H9 (cell line): ENCODE measurements at regions not wholly inside any gene's neighbourhood (a gene's known extent, or its start where the extent isn't known, plus 50 kb on each side); places are given as distances from the start of the nearest gene placed in this dataset.
"Not testable (repeated sequence)": the region's sequence is repeated elsewhere in the genome, so short reads cannot be mapped to it uniquely, and the experiment has no call there.

Source experiments
- DNase-seq: peaks from one replicate; pipeline ENCODE4 v3.0.0-alpha.2; 2017
- H2AFZ ChIP-seq: one replicate; pipeline ENCODE4 v1.6.1; 2013; ENCODE audit warnings: mild to moderate bottlenecking, low read length, control low read depth, moderate library complexity
- H2AK5ac ChIP-seq: 2 replicates; pipeline ENCODE4 v1.6.1; 2013; ENCODE audit warnings: low read length, control low read depth, mixed read lengths; ENCODE audit not compliant: insufficient read length
- H2BK120ac ChIP-seq: one replicate; pipeline ENCODE4 v1.6.1; 2013; ENCODE audit warnings: low read depth, mild to moderate bottlenecking, low read length, control low read depth, inconsistent platforms; ENCODE audit not compliant: poor library complexity, severe bottlenecking
- H2BK12ac ChIP-seq: 2 replicates; pipeline ENCODE4 v1.6.1; 2013; ENCODE audit warnings: low read length, control low read depth, mixed read lengths, low read depth; ENCODE audit not compliant: insufficient read length
- H2BK15ac ChIP-seq: 2 replicates; pipeline ENCODE4 v1.6.1; 2013; ENCODE audit warnings: low read depth, low read length, control low read depth
- H2BK20ac ChIP-seq: one replicate; pipeline ENCODE4 v1.6.1; 2013; ENCODE audit warnings: low read depth, mild to moderate bottlenecking, low read length, control low read depth, inconsistent platforms; ENCODE audit not compliant: poor library complexity, severe bottlenecking
- H2BK5ac ChIP-seq: 2 replicates; pipeline ENCODE4 v1.6.1; 2013; ENCODE audit warnings: low read length, control low read depth, mixed read lengths; ENCODE audit not compliant: insufficient read length
- H3K14ac ChIP-seq: 2 replicates; pipeline ENCODE4 v1.6.1; 2013; ENCODE audit warnings: low read length, control low read depth; ENCODE audit not compliant: insufficient read depth
- H3K18ac ChIP-seq: 2 replicates; pipeline ENCODE4 v1.6.1; 2013; ENCODE audit warnings: low read depth, mild to moderate bottlenecking, mixed read lengths, low read length, control low read depth; ENCODE audit not compliant: insufficient read length
- H3K23ac ChIP-seq: 2 replicates; pipeline ENCODE4 v1.6.1; 2013; ENCODE audit warnings: low read length, control low read depth, mixed read lengths, low read depth; ENCODE audit not compliant: insufficient read length
- H3K23me2 ChIP-seq: 2 replicates; pipeline ENCODE4 v1.6.1; 2013; ENCODE audit warnings: low read depth, mild to moderate bottlenecking, mixed read lengths, low read length, control low read depth; ENCODE audit not compliant: insufficient read length, poor library complexity, severe bottlenecking
- H3K27ac ChIP-seq: 2 replicates; pipeline ENCODE4 v1.5.1; 2013; ENCODE audit warnings: low read length, control low read depth, mixed read lengths, low read depth; ENCODE audit not compliant: insufficient read length
- H3K27me3 ChIP-seq: 2 replicates; pipeline ENCODE4 v1.6.1; 2013; ENCODE audit warnings: low read length, control low read depth, inconsistent platforms; ENCODE audit not compliant: insufficient read depth
- H3K4ac ChIP-seq: 2 replicates; pipeline ENCODE4 v1.6.1; 2013; ENCODE audit warnings: low read depth, mild to moderate bottlenecking, control low read depth, inconsistent platforms, low read length, moderate library complexity
- H3K4me1 ChIP-seq: 2 replicates; pipeline ENCODE4 v1.6.1; 2013; ENCODE audit warnings: low read length, control low read depth, inconsistent platforms; ENCODE audit not compliant: insufficient read depth
- H3K4me2 ChIP-seq: 2 replicates; pipeline ENCODE4 v1.6.1; 2013; ENCODE audit warnings: low read length, control low read depth, mixed read lengths; ENCODE audit not compliant: insufficient read length, insufficient read depth
- H3K56ac ChIP-seq: 2 replicates; pipeline ENCODE4 v1.6.1; 2013; ENCODE audit warnings: low read depth, mild to moderate bottlenecking, mixed read lengths, low read length, control low read depth; ENCODE audit not compliant: insufficient read length
- H3K79me1 ChIP-seq: 2 replicates; pipeline ENCODE4 v1.6.1; 2013; ENCODE audit warnings: low read depth, mild to moderate bottlenecking, moderate library complexity, low read length, control low read depth, inconsistent platforms; ENCODE audit not compliant: insufficient read depth, poor library complexity, severe bottlenecking
- H3K79me2 ChIP-seq: 2 replicates; pipeline ENCODE4 v1.6.1; 2013; ENCODE audit warnings: low read length, control low read depth, inconsistent platforms; ENCODE audit not compliant: insufficient read depth
- H3K9ac ChIP-seq: 2 replicates; pipeline ENCODE4 v1.6.1; 2013; ENCODE audit warnings: low read length, control low read depth, mixed read lengths; ENCODE audit not compliant: insufficient read length; ENCODE audit errors: extremely low read depth
- H3K9me3 ChIP-seq: one replicate; pipeline ENCODE4 v1.6.1; 2013; ENCODE audit warnings: low read depth, low read length, inconsistent platforms; ENCODE audit not compliant: control insufficient read depth
- H3T11ph ChIP-seq: one replicate; pipeline ENCODE4 v1.6.1; 2013; ENCODE audit warnings: mild to moderate bottlenecking, low read length, control low read depth, inconsistent platforms
- H4K20me1 ChIP-seq: one replicate; pipeline ENCODE4 v1.6.1; 2013; ENCODE audit not compliant: control insufficient read depth, insufficient read length, insufficient read depth
- H4K5ac ChIP-seq: 2 replicates; pipeline ENCODE4 v1.6.1; 2013; ENCODE audit warnings: low read depth, mild to moderate bottlenecking, mixed read lengths, low read length, control low read depth; ENCODE audit not compliant: insufficient read length
- H4K8ac ChIP-seq: replicated peaks from 2 replicates; pipeline ENCODE4 v1.6.1; 2013; ENCODE audit warnings: low read length, control low read depth, mixed read lengths, low read depth; ENCODE audit not compliant: insufficient read length
- H4K91ac ChIP-seq: 2 replicates; pipeline ENCODE4 v1.6.1; 2013; ENCODE audit warnings: low read depth, mild to moderate bottlenecking, moderate library complexity, mixed read lengths, low read length, control low read depth; ENCODE audit not compliant: insufficient read length
- H3K27ac Mint-ChIP-seq, 3 experiments: 2 replicates in 2 of 3; 3 replicates in 1 of 3; pipeline ENCODE4 v1.8.0; 2020 to 2021; ENCODE audit warnings: mixed read lengths in 3 of 3, mild to moderate bottlenecking in 1 of 3, moderate library complexity in 1 of 3
- H3K27me3 Mint-ChIP-seq: 2 replicates; pipeline ENCODE4 v1.8.0; 2021; ENCODE audit warnings: low read depth, mild to moderate bottlenecking, moderate library complexity, mixed read lengths
- H3K36me3 Mint-ChIP-seq, 3 experiments: 2 replicates in 2 of 3; 3 replicates in 1 of 3; pipeline ENCODE4 v1.8.0; 2020 to 2021; ENCODE audit warnings: low read depth in 3 of 3, mixed read lengths in 3 of 3; ENCODE audit not compliant: insufficient read depth in 1 of 3
- H3K4me1 Mint-ChIP-seq, 2 experiments: 2 replicates each; pipeline ENCODE4 v1.8.0; 2020; ENCODE audit warnings: mixed read lengths in 2 of 2
- H3K4me3 Mint-ChIP-seq, 2 experiments: 2 replicates in 1 of 2; 3 replicates in 1 of 2; pipeline ENCODE4 v1.8.0; 2020 to 2021; ENCODE audit warnings: mild to moderate bottlenecking in 2 of 2, mixed read lengths in 2 of 2, moderate library complexity in 1 of 2
- H3K9me3 Mint-ChIP-seq, 2 experiments: 2 replicates in 1 of 2; 3 replicates in 1 of 2; pipeline ENCODE4 v1.8.0; 2020; ENCODE audit warnings: mild to moderate bottlenecking in 2 of 2, mixed read lengths in 2 of 2, moderate library complexity in 1 of 2
- WGBS: extraction: QIAGEN DNeasy Blood & Tissue Kit; methylation state at CpG from one replicate; pipeline ENCODE4 v1.1.7; 2013; ENCODE audit warnings: missing lambda C conversion rate, low lambda C conversion rate, mixed read lengths; ENCODE audit not compliant: insufficient read length; ENCODE audit errors: extremely low coverage; 5-methylcytosine and 5-hydroxymethylcytosine counted together
- TF ChIP-seq, protein P1 (sequence below): fragments of 200-600 bp; sonication (generic); conservative IDR thresholded peaks from 3 replicates; pipeline ENCODE4 v1.8.0; 2021; ENCODE audit warnings: antibody characterized with exemption, mild to moderate bottlenecking

- Histone ChIP-seq H3K27me3 (no peaks in the 10 kb centered on the region), H3K4me1 (peaks cover 7% of the 10 kb centered on the region; the same call in 1 of the 2 replicates), H3K14ac (no peak overlapping the region), H3K9me3 (no peaks in the 10 kb centered on the region), H4K5ac (no peak overlapping the region), H4K20me1 (no peaks in the 10 kb centered on the region), H3K56ac (no peak overlapping the region), H2AFZ (no peak overlapping the region), H3K4me2 (no peak overlapping the region), H3K4ac (no peak overlapping the region), H4K91ac (no peak overlapping the region), H4K8ac (no peak overlapping the region), H2BK120ac (no peak overlapping the region), H3K18ac (no peak overlapping the region), H2BK15ac (no peak overlapping the region), H3K27ac (no peak overlapping the region), H2BK5ac (no peak overlapping the region), H2BK20ac (no peak overlapping the region), H3K9ac (no peak overlapping the region), H2AK5ac (no peak overlapping the region), H3K79me1 (no peaks in the 10 kb centered on the region), H3K23me2 (no peaks in the 10 kb centered on the region), H3K23ac (no peak overlapping the region), H3T11ph (no peak overlapping the region), H3K79me2 (no peaks in the 10 kb centered on the region), H2BK12ac (no peak overlapping the region)
- Mint-ChIP-seq H3K36me3 (peaks cover 11 to 23% (median 12%) of the 10 kb centered on the region in 3 experiments; a peak in 6 of 7 replicates), H3K9me3 (peaks cover 11 to 20% of the 10 kb centered on the region in 2 experiments), H3K27me3 (peaks cover 10% of the 10 kb centered on the region), H3K4me3 (no peak overlapping the region), H3K4me1 (peaks cover 15 to 17% of the 10 kb centered on the region in 2 experiments), H3K27ac (no peak overlapping the region)
- TF ChIP-seq, protein P1, sequence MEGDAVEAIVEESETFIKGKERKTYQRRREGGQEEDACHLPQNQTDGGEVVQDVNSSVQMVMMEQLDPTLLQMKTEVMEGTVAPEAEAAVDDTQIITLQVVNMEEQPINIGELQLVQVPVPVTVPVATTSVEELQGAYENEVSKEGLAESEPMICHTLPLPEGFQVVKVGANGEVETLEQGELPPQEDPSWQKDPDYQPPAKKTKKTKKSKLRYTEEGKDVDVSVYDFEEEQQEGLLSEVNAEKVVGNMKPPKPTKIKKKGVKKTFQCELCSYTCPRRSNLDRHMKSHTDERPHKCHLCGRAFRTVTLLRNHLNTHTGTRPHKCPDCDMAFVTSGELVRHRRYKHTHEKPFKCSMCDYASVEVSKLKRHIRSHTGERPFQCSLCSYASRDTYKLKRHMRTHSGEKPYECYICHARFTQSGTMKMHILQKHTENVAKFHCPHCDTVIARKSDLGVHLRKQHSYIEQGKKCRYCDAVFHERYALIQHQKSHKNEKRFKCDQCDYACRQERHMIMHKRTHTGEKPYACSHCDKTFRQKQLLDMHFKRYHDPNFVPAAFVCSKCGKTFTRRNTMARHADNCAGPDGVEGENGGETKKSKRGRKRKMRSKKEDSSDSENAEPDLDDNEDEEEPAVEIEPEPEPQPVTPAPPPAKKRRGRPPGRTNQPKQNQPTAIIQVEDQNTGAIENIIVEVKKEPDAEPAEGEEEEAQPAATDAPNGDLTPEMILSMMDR: peak; percentile 53
- no CpG with 5 or more reads among the region's 1 CpG for WGBS
- no peak for DNase-seq
Measured at GRCh38 chr14:37890095-37890494, 294.7 kb downstream of the TTC6 start.

DNA sequence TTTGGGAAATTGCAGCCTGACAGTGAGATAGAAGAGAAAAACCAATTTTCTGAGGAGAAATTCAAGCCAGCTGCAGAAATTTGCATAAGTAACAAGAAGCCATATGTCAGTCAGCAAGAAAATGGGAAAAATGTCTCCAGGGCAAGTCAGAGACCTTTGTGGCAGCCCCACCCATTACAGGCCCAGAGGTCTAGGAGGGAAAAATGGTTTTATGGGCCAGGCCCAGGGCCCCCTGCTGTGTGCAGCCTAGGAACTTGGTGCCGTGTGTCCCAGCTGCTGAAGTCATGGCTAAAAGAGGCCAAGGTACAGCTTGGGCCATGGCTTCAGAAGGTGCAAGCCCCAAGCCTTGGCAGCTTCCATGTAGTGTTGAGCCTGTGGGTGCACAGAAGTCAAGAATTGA is 296.1 kb downstream of the TTC6 start:
- not testable (repeated sequence) for H3T11ph ChIP-seq, H3K14ac ChIP-seq, H3K23me2 ChIP-seq, H3K27me3 ChIP-seq, DNase-seq, H3K9me3 ChIP-seq, H3K4me1 ChIP-seq, H3K27ac Mint-ChIP-seq, H4K91ac ChIP-seq, H3K4ac ChIP-seq, H2BK12ac ChIP-seq, H3K79me1 ChIP-seq, H3K27me3 Mint-ChIP-seq, H2AK5ac ChIP-seq, H4K8ac ChIP-seq, H3K4me3 Mint-ChIP-seq, H4K5ac ChIP-seq, H3K9ac ChIP-seq, H3K23ac ChIP-seq, H2BK5ac ChIP-seq, H4K20me1 ChIP-seq, H2BK15ac ChIP-seq, H3K18ac ChIP-seq, H2BK20ac ChIP-seq, H3K27ac ChIP-seq, H2AFZ ChIP-seq, H2BK120ac ChIP-seq, H3K56ac ChIP-seq, H3K4me2 ChIP-seq, H3K79me2 ChIP-seq
- Mint-ChIP-seq H3K9me3 (peaks cover 11 to 20% of the 10 kb centered on the region in 2 experiments), H3K36me3 (peaks cover 11 to 23% (median 12%) of the 10 kb centered on the region in 3 experiments; a peak in 6 of 7 replicates), H3K4me1 (peaks cover 15 to 20% of the 10 kb centered on the region in 2 experiments)
- no CpG with 5 or more reads among the region's 1 CpG for WGBS
